Fibroblast of skin of abdomen (primary cell): ENCODE measurements at regions not wholly inside any gene's neighbourhood (a gene's known extent, or its start where the extent isn't known, plus 50 kb on each side); places are given as distances from the start of the nearest gene placed in this dataset.

Source experiments
- DNase-seq: peaks from one replicate; pipeline ENCODE4 v3.0.0-alpha.2; 2013

GRCh38 chr1:58367217-58367616, 179.3 kb downstream of the OMA1 start:
- no peak for DNase-seq

GRCh38 chr1:58365328-58365727, 181.2 kb downstream of the OMA1 start:
- DNase-seq: no peak

- peak; percentile 8 for DNase-seq
These were observed 182.9 kb downstream of the OMA1 start for GRCh38 chr1:58363585-58363984.

- no peak for DNase-seq
These were observed 185.4 kb downstream of the OMA1 start for GRCh38 chr1:58361134-58361533.

- peak; percentile 23 for DNase-seq
These were observed 188.2 kb downstream of the OMA1 start for GRCh38 chr1:58358346-58358745.

GRCh38 chr1:58356402-58356801, 190.1 kb downstream of the OMA1 start:
- DNase-seq: no peak

- no peak for DNase-seq
These were observed 193.4 kb downstream of the OMA1 start for GRCh38 chr1:58353168-58353567.

- DNase-seq: no peak
These were observed 193.9 kb downstream of the OMA1 start for GRCh38 chr1:58352476-58353092.

GRCh38 chr1:58346036-58346355, 200.5 kb downstream of the OMA1 start:
- no peak for DNase-seq

GRCh38 chr1:58345215-58346035, 201.1 kb downstream of the OMA1 start:
- DNase-seq: no peak

GRCh38 chr1:58340185-58340584, 206.3 kb downstream of the OMA1 start:
- DNase-seq: no peak

- DNase-seq: no peak
These were observed 208.4 kb downstream of the OMA1 start for GRCh38 chr1:58338081-58338480.

- no peak for DNase-seq
These were observed 213.0 kb downstream of the OMA1 start for GRCh38 chr1:58333511-58333910.

GRCh38 chr1:58331156-58331555, 215.4 kb downstream of the OMA1 start:
- DNase-seq: peak; percentile 68

GRCh38 chr1:58325866-58326265, 220.7 kb downstream of the OMA1 start:
- DNase-seq: no peak

GRCh38 chr1:58324558-58324957, 222.0 kb downstream of the OMA1 start:
- DNase-seq: no peak

- DNase-seq: peak; percentile 71
These were observed 228.1 kb downstream of the OMA1 start for GRCh38 chr1:58318157-58319005.

- no peak for DNase-seq
These were observed 228.8 kb downstream of the OMA1 start for GRCh38 chr1:58317694-58318093.

GRCh38 chr1:58317086-58317485, 229.4 kb downstream of the OMA1 start:
- no peak for DNase-seq

GRCh38 chr1:58316141-58316540, 230.4 kb downstream of the OMA1 start:
- no peak for DNase-seq

- no peak for DNase-seq
These were observed 233.5 kb downstream of the OMA1 start for GRCh38 chr1:58312971-58313563.

GRCh38 chr1:58312461-58312860, 234.1 kb downstream of the OMA1 start:
- DNase-seq: no peak

- no peak for DNase-seq
These were observed 235.6 kb downstream of the OMA1 start for GRCh38 chr1:58310881-58311280.
